Breast epithelium (tissue), 3 donors: ENCODE measurements at regions not wholly inside any gene's neighbourhood (a gene's known extent, or its start where the extent isn't known, plus 50 kb on each side); places are given as distances from the start of the nearest gene placed in this dataset.

Experiments
- POLR2AphosphoS5 ChIP-seq, 3 donors: sonication (generic); formaldehyde crosslinking; IDR thresholded peaks; one replicate each; pipeline ENCODE4 v1.6.1; 2017; ENCODE audit warnings: antibody characterized with exemption in 3 of 3
- TF ChIP-seq, protein P1 (sequence below), 3 donors: fragments of 450-650 bp; IDR thresholded peaks; one replicate each; pipeline ENCODE4 v1.5.1; 2016 to 2017; ENCODE audit warnings: antibody characterized with exemption in 3 of 3, mild to moderate bottlenecking in 3 of 3, moderate library complexity in 3 of 3

DNA sequence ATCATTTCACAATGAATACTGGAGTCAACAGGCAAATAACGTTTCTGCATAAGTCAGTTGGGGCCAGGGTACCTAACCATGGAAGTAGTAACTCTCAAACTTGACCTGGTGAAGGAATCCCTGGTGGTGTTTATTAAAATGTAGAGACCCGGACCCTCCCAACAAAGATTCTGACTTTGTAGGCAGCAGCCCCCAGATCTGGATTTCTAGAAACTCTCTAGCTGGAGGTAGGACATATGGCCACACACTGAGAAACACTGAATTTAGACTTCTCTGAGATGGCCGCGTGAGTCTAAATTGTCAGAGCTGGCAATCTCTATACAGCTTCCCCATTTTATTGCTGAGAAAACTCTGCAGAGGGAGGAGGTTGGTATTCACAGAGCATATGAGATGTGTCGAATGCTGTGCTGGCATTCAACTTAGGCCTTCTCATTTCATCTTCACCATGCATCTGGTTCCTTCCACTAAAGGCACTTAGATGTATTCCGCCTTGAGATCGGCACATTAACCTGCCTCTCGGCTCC, 278.1 kb downstream of the CYRIA start:
- TF ChIP-seq, protein P1, sequence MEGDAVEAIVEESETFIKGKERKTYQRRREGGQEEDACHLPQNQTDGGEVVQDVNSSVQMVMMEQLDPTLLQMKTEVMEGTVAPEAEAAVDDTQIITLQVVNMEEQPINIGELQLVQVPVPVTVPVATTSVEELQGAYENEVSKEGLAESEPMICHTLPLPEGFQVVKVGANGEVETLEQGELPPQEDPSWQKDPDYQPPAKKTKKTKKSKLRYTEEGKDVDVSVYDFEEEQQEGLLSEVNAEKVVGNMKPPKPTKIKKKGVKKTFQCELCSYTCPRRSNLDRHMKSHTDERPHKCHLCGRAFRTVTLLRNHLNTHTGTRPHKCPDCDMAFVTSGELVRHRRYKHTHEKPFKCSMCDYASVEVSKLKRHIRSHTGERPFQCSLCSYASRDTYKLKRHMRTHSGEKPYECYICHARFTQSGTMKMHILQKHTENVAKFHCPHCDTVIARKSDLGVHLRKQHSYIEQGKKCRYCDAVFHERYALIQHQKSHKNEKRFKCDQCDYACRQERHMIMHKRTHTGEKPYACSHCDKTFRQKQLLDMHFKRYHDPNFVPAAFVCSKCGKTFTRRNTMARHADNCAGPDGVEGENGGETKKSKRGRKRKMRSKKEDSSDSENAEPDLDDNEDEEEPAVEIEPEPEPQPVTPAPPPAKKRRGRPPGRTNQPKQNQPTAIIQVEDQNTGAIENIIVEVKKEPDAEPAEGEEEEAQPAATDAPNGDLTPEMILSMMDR (IDR thresholded peaks at IDR 0.05): no peak
- no peak for TF ChIP-seq POLR2AphosphoS5 (IDR thresholded peaks at IDR 0.05)
